H1 (cell line): ENCODE measurements at regions not wholly inside any gene's neighbourhood (a gene's known extent, or its start where the extent isn't known, plus 50 kb on each side); places are given as distances from the start of the nearest gene placed in this dataset.

Experiments
- CTCF ChIA-PET: fragments of 300-600 bp; sonication (Branson Sonifier 250); formaldehyde crosslinking; loops from one replicate; lab custom pipeline; 2021; ENCODE audit not compliant: partially characterized antibody; lab: Charles Lee
- POLR2A ChIA-PET: fragments of 300-600 bp; sonication (Branson Sonifier 250); formaldehyde crosslinking; loops from one replicate; lab custom pipeline; 2021; ENCODE audit warnings: inconsistent platforms; ENCODE audit not compliant: partially characterized antibody; lab: Charles Lee
- DNase-seq, 2 experiments: peaks; one replicate each; pipeline versions ENCODE4 v3.0.0 to v3.0.0-alpha.2; 2010 to 2022; ENCODE audit warnings: low spot score in 2 of 2, low read depth in 1 of 2, mixed read lengths in 1 of 2
- FAIRE-seq: peaks from 2 replicates; lab custom pipeline; 2011; peaks lifted over from hg19 to GRCh38; lab: Jason Lieb, UNC
- H2AFZ ChIP-seq: 2 replicates; pipeline ENCODE4 v1.8.1; 2012; ENCODE audit warnings: low read length, inconsistent platforms
- H2AK5ac ChIP-seq: 2 replicates; pipeline ENCODE4 v1.6.1; 2013; ENCODE audit warnings: low read depth, low read length
- H2BK120ac ChIP-seq: replicated peaks from 2 replicates; pipeline ENCODE3; 2013; ENCODE audit warnings: low read depth, low read length, inconsistent platforms
- H2BK12ac ChIP-seq: 2 replicates; pipeline ENCODE4 v1.6.1; 2013; ENCODE audit warnings: low read depth, low read length
- H2BK15ac ChIP-seq: 2 replicates; pipeline ENCODE4 v1.6.1; 2013; ENCODE audit warnings: low read length
- H2BK20ac ChIP-seq: 2 replicates; pipeline ENCODE4 v1.6.1; 2013; ENCODE audit warnings: low read length
- H2BK5ac ChIP-seq: 2 replicates; pipeline ENCODE4 v1.6.1; 2013; ENCODE audit warnings: low read depth, low read length
- H3K14ac ChIP-seq: 2 replicates; pipeline ENCODE4 v1.6.1; 2013; ENCODE audit warnings: inconsistent platforms; ENCODE audit not compliant: insufficient read length
- H3K18ac ChIP-seq: 2 replicates; pipeline ENCODE4 v1.6.1; 2013; ENCODE audit warnings: low read length; ENCODE audit errors: extremely low read depth
- H3K23ac ChIP-seq: 2 replicates; pipeline ENCODE4 v1.6.1; 2013; ENCODE audit warnings: inconsistent platforms; ENCODE audit not compliant: insufficient read length
- H3K23me2 ChIP-seq: 2 replicates; pipeline ENCODE4 v1.6.1; 2013; ENCODE audit warnings: low read depth, low read length
- H3K27ac ChIP-seq: 2 replicates; pipeline ENCODE4 v1.6.1; 2011; ENCODE audit warnings: low read depth, low read length, inconsistent platforms
- H3K27me3 ChIP-seq, 4 experiments: replicated peaks in 1 of 4; 1 replicate in 1 of 4; 2 replicates in 3 of 4; pipeline versions ENCODE4 v1.6.1 to v1.8.1; 2011 to 2013; ENCODE audit warnings: low read length in 3 of 4, mild to moderate bottlenecking in 3 of 4, inconsistent platforms in 2 of 4, mixed read lengths in 2 of 4, moderate library complexity in 1 of 4; ENCODE audit not compliant: control insufficient read depth in 3 of 4, insufficient read depth in 3 of 4; ENCODE audit errors: extremely low read depth in 1 of 4
- H3K36me3 ChIP-seq, 4 experiments: 2 replicates each; pipeline versions ENCODE4 v1.6.1 to v1.8.1; 2011 to 2013; ENCODE audit warnings: mild to moderate bottlenecking in 4 of 4, low read length in 3 of 4, moderate library complexity in 2 of 4, control low read depth in 1 of 4, inconsistent platforms in 1 of 4; ENCODE audit not compliant: insufficient read depth in 4 of 4, control insufficient read depth in 2 of 4
- H3K4ac ChIP-seq: replicated peaks from 2 replicates; pipeline ENCODE3; 2013; ENCODE audit warnings: low read length, low read depth, mixed read lengths, inconsistent platforms; ENCODE audit not compliant: insufficient read length
- H3K4me1 ChIP-seq, 4 experiments: replicated peaks in 1 of 4; 1 replicate in 1 of 4; 2 replicates in 3 of 4; pipeline versions ENCODE4 v1.6.1 to v1.8.1; 2011 to 2013; ENCODE audit warnings: low read length in 3 of 4, inconsistent platforms in 2 of 4, mixed read lengths in 1 of 4; ENCODE audit not compliant: insufficient read depth in 4 of 4, control insufficient read depth in 3 of 4
- H3K4me2 ChIP-seq, 2 experiments: 2 replicates each; pipeline versions ENCODE4 v1.6.1 to v1.8.1; 2011 to 2013; ENCODE audit warnings: low read depth in 2 of 2, low read length in 2 of 2, control low read depth in 1 of 2, inconsistent platforms in 1 of 2, mild to moderate bottlenecking in 1 of 2; ENCODE audit not compliant: insufficient read depth in 1 of 2
- H3K4me3 ChIP-seq, 4 experiments: fragments of 200-600, 300-600 bp in 1 of 4; sonication (generic), shearing (Covaris generic), sonication (Bioruptor Twin) in 1 of 4; 2 replicates each; pipeline versions ENCODE4 v1.5.1 to v1.8.1; 2011 to 2016; ENCODE audit warnings: low read length in 4 of 4, low read depth in 3 of 4, control low read depth in 2 of 4, inconsistent platforms in 2 of 4, mild to moderate bottlenecking in 2 of 4, mixed read lengths in 1 of 4, moderate library complexity in 1 of 4; ENCODE audit not compliant: insufficient read depth in 2 of 4; ENCODE audit errors: extremely low read depth in 1 of 4
- H3K56ac ChIP-seq: replicated peaks from 2 replicates; pipeline ENCODE3; 2013; ENCODE audit warnings: low read depth, mild to moderate bottlenecking, mixed read lengths, low read length, inconsistent platforms; ENCODE audit not compliant: insufficient read length
- H3K79me1 ChIP-seq: 2 replicates; pipeline ENCODE4 v1.6.1; 2013; ENCODE audit warnings: low read depth, low read length, control low read depth
- H3K79me2 ChIP-seq, 2 experiments: 2 replicates each; pipeline versions ENCODE4 v1.6.1 to v1.8.1; 2012 to 2013; ENCODE audit warnings: low read length in 2 of 2, mild to moderate bottlenecking in 2 of 2, inconsistent platforms in 1 of 2; ENCODE audit not compliant: insufficient read depth in 2 of 2, control insufficient read depth in 1 of 2
- H3K9ac ChIP-seq, 4 experiments: replicated peaks in 1 of 4; 1 replicate in 1 of 4; 2 replicates in 3 of 4; pipeline versions ENCODE4 v1.6.1 to v1.8.1; 2011 to 2013; ENCODE audit warnings: low read depth in 3 of 4, low read length in 3 of 4, control low read depth in 2 of 4, mild to moderate bottlenecking in 2 of 4, moderate library complexity in 2 of 4, inconsistent platforms in 1 of 4; ENCODE audit errors: extremely low read depth in 1 of 4
- H3K9me3 ChIP-seq, 2 experiments: 2 replicates each; pipeline versions ENCODE4 v1.6.1 to v1.8.1; 2012 to 2013; ENCODE audit warnings: mild to moderate bottlenecking in 2 of 2, moderate library complexity in 2 of 2, control low read depth in 1 of 2, inconsistent platforms in 1 of 2, low read depth in 1 of 2, low read length in 1 of 2, mixed read lengths in 1 of 2; ENCODE audit not compliant: insufficient read depth in 2 of 2
- H4K20me1 ChIP-seq, 2 experiments: replicated peaks in 1 of 2; 2 replicates each; pipeline versions ENCODE3 to v1.8.1; 2011 to 2013; ENCODE audit warnings: inconsistent platforms in 2 of 2, low read length in 2 of 2, mild to moderate bottlenecking in 1 of 2; ENCODE audit not compliant: insufficient read depth in 2 of 2, control insufficient read depth in 1 of 2
- H4K5ac ChIP-seq: 2 replicates; pipeline ENCODE4 v1.6.1; 2013; ENCODE audit warnings: low read length, low read depth, mixed read lengths, inconsistent platforms; ENCODE audit not compliant: insufficient read length
- H4K8ac ChIP-seq: 2 replicates; pipeline ENCODE4 v1.8.0; 2013; ENCODE audit warnings: mild to moderate bottlenecking, moderate library complexity, low read length, inconsistent platforms; ENCODE audit not compliant: insufficient read depth; ENCODE audit errors: extremely low read depth
- H4K91ac ChIP-seq: replicated peaks from 2 replicates; pipeline ENCODE3; 2013; ENCODE audit warnings: low read length, mixed read lengths, inconsistent platforms; ENCODE audit not compliant: insufficient read length
- ASH2L ChIP-seq: fragments of 200-600, 300-600 bp; sonication (generic); IDR thresholded peaks from one replicate; pipeline ENCODE4 v1.7.1; 2017; ENCODE audit warnings: low read length
- BCL11A ChIP-seq, 2 experiments: IDR thresholded peaks; one replicate each; pipeline ENCODE4 v1.6.1; 2011; ENCODE audit warnings: low read depth in 2 of 2, low read length in 2 of 2, mild to moderate bottlenecking in 2 of 2
- CEBPB ChIP-seq: IDR thresholded peaks from 2 replicates; pipeline ENCODE4 v1.6.1; 2012; ENCODE audit warnings: low read depth, low read length
- EZH2 ChIP-seq: fragments of 200-600 bp; sonication (generic); IDR thresholded peaks from 2 replicates; pipeline ENCODE4 v1.7.1; 2012; ENCODE audit warnings: low read depth, mild to moderate bottlenecking, moderate library complexity, low read length, inconsistent platforms; ENCODE audit not compliant: severe bottlenecking
- POLR2A ChIP-seq, 2 experiments: IDR thresholded peaks; 1 replicate in 1 of 2; 2 replicates in 1 of 2; pipeline ENCODE4 v1.6.1; 2011; ENCODE audit warnings: low read depth in 2 of 2, low read length in 2 of 2, mild to moderate bottlenecking in 2 of 2; ENCODE audit errors: control extremely low read depth in 1 of 2
- POU5F1 ChIP-seq: IDR thresholded peaks from 2 replicates; pipeline ENCODE4 v1.6.1; 2011; ENCODE audit warnings: low read depth, mild to moderate bottlenecking, low read length, moderate library complexity
- SAP30 ChIP-seq: fragments of 300-600 bp; sonication (generic); IDR thresholded peaks from 2 replicates; pipeline ENCODE4 v1.7.1; 2012; ENCODE audit warnings: low read length, moderate library complexity, mild to moderate bottlenecking, inconsistent platforms; ENCODE audit not compliant: insufficient read depth, insufficient replicate concordance
- SP4 ChIP-seq: IDR thresholded peaks from 2 replicates; pipeline ENCODE4 v1.6.1; 2012; ENCODE audit warnings: low read length, inconsistent platforms
- SUZ12 ChIP-seq: fragments of 200-600 bp; sonication (generic); IDR thresholded peaks from 2 replicates; pipeline ENCODE4 v1.6.1; 2012; ENCODE audit warnings: mild to moderate bottlenecking, inconsistent platforms, low read length, moderate library complexity, mixed read lengths
- TAF1 ChIP-seq: IDR thresholded peaks from 2 replicates; pipeline ENCODE4 v1.6.1; 2011; ENCODE audit warnings: mild to moderate bottlenecking, low read depth, low read length
- TAF7 ChIP-seq: optimal IDR thresholded peaks from 2 replicates; pipeline ENCODE3; 2011; ENCODE audit warnings: low read depth, mild to moderate bottlenecking, inconsistent platforms, low read length, moderate library complexity, borderline replicate concordance
- TBP ChIP-seq: IDR thresholded peaks from 2 replicates; pipeline ENCODE4 v1.6.1; 2011; ENCODE audit warnings: low read depth, low read length, improper control_type of control experiment
- WGBS, 2 experiments: shearing (Covaris generic) in 1 of 2; methylation state at CpG; one replicate each; pipeline versions ENCODE4 v1.1.6 to v1.1.7; 2013 to 2015; ENCODE audit warnings: low lambda C conversion rate in 2 of 2, mixed read lengths in 2 of 2, inconsistent platforms in 1 of 2, low coverage in 1 of 2, missing lambda C conversion rate in 1 of 2; ENCODE audit not compliant: insufficient replicate concordance in 2 of 2, insufficient coverage in 1 of 2, insufficient read length in 1 of 2; ENCODE audit errors: extremely low coverage in 1 of 2, missing lambda C conversion rate in 1 of 2; 5-methylcytosine and 5-hydroxymethylcytosine counted together
- TF ChIP-seq, protein P1 (sequence below): IDR thresholded peaks from 2 replicates; pipeline ENCODE4 v1.6.1; 2011; ENCODE audit warnings: low read depth, mild to moderate bottlenecking, low read length; ENCODE audit not compliant: insufficient read depth
- TF ChIP-seq, protein P2 (sequence below): IDR thresholded peaks from 2 replicates; pipeline ENCODE4 v1.6.1; 2012; ENCODE audit warnings: inconsistent platforms

DNA sequence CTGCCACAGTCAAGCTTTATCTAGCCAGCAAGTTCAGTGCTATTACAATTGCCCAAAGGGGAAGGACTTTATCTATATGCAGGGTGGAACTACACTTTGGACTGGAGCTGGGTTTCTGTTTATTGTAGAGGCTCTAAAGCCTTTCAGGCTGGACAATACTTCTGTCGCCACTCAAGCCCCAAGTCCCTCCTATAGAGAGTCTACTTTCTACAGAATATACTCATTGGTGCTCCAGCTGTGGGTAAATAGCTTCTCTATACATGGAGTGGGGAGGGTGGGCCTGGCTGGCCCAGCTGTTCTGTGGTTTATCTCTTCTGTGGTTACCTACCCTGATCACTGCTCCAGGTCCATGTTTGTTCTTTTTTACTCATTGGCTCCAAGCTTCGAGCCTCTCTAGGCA is 151.8 kb upstream of the MYLIP start:
- Histone ChIP-seq H4K5ac (no peak overlapping the region), H3K18ac (no peak overlapping the region)
- TF ChIP-seq, protein P1, sequence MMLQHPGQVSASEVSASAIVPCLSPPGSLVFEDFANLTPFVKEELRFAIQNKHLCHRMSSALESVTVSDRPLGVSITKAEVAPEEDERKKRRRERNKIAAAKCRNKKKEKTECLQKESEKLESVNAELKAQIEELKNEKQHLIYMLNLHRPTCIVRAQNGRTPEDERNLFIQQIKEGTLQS: no peak
- TF ChIP-seq TAF7 (no peak), POU5F1 (no peak), ASH2L (no peak), TAF1 (no peak), BCL11A (IDR thresholded peaks at IDR 0.05; ENCODE audit: low read depth in 2 of 2, low read length in 2 of 2) (no peak), EZH2 (no peak), SAP30 (no peak), SP4 (no peak), CEBPB (no peak), TBP (no peak), POLR2A (IDR thresholded peaks at IDR 0.05; ENCODE audit: control extremely low read depth in 1 of 2, low read depth in 2 of 2, low read length in 2 of 2) (no peak), SUZ12 (no peak)
- TF ChIP-seq, protein P2, sequence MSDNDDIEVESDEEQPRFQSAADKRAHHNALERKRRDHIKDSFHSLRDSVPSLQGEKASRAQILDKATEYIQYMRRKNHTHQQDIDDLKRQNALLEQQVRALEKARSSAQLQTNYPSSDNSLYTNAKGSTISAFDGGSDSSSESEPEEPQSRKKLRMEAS: no peak
- TF ChIP-seq, all 59 proteins: peak for 0
- no peaks in the 10 kb centered on the region for H4K20me1 ChIP-seq
- no peaks in the 10 kb centered on the region for H3K4me1 ChIP-seq
- no peak overlapping the region for H3K9ac ChIP-seq
- POLR2A ChIA-PET: no interaction called here
- FAIRE-seq (no peak), DNase-seq (no peak)
- no peaks in the 10 kb centered on the region for H3K79me1 ChIP-seq
- no peak overlapping the region for H2BK120ac ChIP-seq
- 90% methylated on average over 2 of the region's 2 CpGs; no CpG with 5 or more reads in 1 of the 2 experiments for WGBS, 2 experiments
- H3K14ac ChIP-seq: no peak overlapping the region
- H2BK20ac ChIP-seq: no peak overlapping the region
- peaks cover 0 to 4% (median 0%) of the 10 kb centered on the region in 4 experiments; a peak in 1 of 8 replicates for H3K36me3 ChIP-seq
- no peak overlapping the region for H3K56ac ChIP-seq
- no peak overlapping the region for H3K4me3 ChIP-seq
- no peak overlapping the region for H2AFZ ChIP-seq
- no peak overlapping the region for H3K4me2 ChIP-seq
- no peak overlapping the region for H2BK5ac ChIP-seq
- no peaks in the 10 kb centered on the region for H3K27me3 ChIP-seq
- CTCF ChIA-PET: interaction anchor here (0.7 kb wide), 1 partner anchor 69 kb away, joined by 3 read pairs; no protein-coding TSS in a partner anchor
- no peaks in the 10 kb centered on the region for H3K23me2 ChIP-seq
- H3K23ac ChIP-seq: no peak overlapping the region
- H3K4ac ChIP-seq: no peak overlapping the region
- no peaks in the 10 kb centered on the region for H3K79me2 ChIP-seq
- H4K91ac ChIP-seq: no peak overlapping the region
- no peak overlapping the region for H3K27ac ChIP-seq
- no peak overlapping the region for H4K8ac ChIP-seq
- no peak overlapping the region for H2BK12ac ChIP-seq
- no peak overlapping the region for H2AK5ac ChIP-seq
- H3K9me3 ChIP-seq: peaks cover 4 to 6% of the 10 kb centered on the region in 2 experiments; a peak in 2 of 4 replicates
- H2BK15ac ChIP-seq: no peak overlapping the region
